Activated CD4-positive, alpha-beta T cell treated with anti-CD3 and anti-CD28 coated beads, Interleukin-2, Interleukin-6, amounts not matched to agents 100 ng/mL and 50 ng/mL, durations not matched to agents 16 hours and 8 hours (primary cell): ENCODE measurements at regions not wholly inside any gene's neighbourhood (a gene's known extent, or its start where the extent isn't known, plus 50 kb on each side); places are given as distances from the start of the nearest gene placed in this dataset.
"Not testable (repeated sequence)": the region's sequence is repeated elsewhere in the genome, so short reads cannot be mapped to it uniquely, and the experiment has no call there.

Experiments used
- DNase-seq: peaks from one replicate; pipeline ENCODE4 v3.0.0-alpha.2; 2020

- peak; percentile 47 for DNase-seq
Measured at GRCh38 chr3:177463863-177464262, 266.6 kb upstream of the TBL1XR1 start.

GRCh38 chr3:177464392-177465256 lies 267.3 kb upstream of the TBL1XR1 start:
- no peak for DNase-seq

- DNase-seq = no peak
Measured at GRCh38 chr3:177465257-177465642, 268.0 kb upstream of the TBL1XR1 start.

GRCh38 chr3:177466074-177466473 lies 268.8 kb upstream of the TBL1XR1 start:
- no peak for DNase-seq

DNA sequence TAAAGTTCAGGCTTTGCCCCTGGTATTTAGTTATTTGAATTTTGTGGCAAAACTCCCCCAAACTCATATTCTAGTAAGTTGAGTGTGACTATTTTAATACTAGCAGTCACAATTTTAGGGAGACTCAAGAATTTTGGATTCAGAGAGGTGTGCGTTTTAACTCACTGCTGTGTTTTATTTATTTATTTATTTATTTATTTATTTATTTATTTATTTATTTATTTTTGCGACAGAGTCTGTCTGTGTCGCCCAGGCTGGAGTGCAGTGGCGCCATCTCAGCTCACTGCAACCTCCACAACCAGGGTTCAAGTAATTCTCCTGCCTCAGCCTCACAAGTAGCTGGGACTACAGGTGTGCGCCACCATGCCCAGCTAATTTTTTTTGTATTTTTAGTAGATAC lies 269.3 kb upstream of the TBL1XR1 start:
- not testable (repeated sequence) for DNase-seq

- no peak for DNase-seq
Measured at GRCh38 chr3:177467247-177467985, 270.1 kb upstream of the TBL1XR1 start.

- DNase-seq = no peak
Measured at GRCh38 chr3:177468331-177468730, 271.0 kb upstream of the TBL1XR1 start.

DNA sequence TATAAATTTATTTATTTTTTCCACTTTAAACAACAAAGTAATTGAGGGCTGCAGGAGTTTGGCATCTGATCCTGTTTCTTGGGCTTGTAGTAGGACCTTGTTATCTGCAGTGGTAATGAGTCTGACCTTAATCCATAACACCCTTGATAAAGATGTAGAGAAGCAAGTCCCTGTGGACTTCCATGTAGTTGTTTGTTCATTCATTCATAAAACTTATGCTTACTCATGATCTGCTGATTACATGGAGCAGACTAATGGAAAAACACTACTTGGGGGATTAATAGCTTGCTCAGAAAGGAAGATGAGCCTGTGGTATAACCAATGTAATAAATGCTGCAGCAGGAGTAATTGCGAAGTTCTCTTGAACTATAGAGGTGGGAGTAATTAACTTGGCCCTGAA lies 271.5 kb upstream of the TBL1XR1 start:
- no peak for DNase-seq

GRCh38 chr3:177469216-177469615 lies 271.9 kb upstream of the TBL1XR1 start:
- no peak for DNase-seq

- DNase-seq = no peak
Measured at GRCh38 chr3:177470197-177470941, 273.1 kb upstream of the TBL1XR1 start.

DNA sequence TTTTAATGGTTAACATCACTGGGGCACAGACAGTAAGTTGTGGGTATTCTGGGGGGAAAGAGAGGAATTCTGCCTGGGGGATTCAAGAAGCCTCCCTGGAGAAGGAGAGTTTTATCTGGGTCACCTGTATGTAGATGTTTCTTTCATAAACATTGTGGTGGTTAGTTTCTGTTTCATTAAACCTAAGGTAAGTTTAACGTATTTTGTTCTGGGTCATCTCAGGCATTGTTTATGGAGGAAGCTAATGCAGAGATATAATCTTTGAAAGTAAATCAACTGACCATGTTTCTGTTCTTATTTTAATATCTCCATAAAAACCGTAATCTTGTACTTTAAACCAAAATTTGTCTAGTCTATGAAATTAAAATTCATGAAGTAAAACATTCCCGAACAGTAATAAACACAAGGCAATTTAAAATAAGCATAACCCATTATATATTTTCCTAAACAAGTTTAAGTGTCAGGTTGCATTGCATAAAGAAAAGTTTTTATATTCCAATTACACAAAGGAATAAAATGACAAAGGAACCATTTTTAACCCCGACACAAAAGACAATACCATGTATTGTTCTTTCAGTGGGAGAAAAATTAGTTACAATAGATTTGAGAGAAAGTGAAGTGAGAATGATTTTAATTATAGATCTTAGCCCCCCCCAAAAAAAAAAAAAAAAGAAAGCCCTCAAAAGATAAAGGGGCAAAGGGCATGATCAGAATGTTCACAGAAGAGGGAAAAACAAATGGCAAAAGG lies 274.6 kb upstream of the TBL1XR1 start:
- DNase-seq = no peak

- no peak for DNase-seq
Measured at GRCh38 chr3:177473184-177473583, 275.9 kb upstream of the TBL1XR1 start.

- no peak for DNase-seq
Measured at GRCh38 chr3:177473903-177474302, 276.6 kb upstream of the TBL1XR1 start.

- no peak for DNase-seq
Measured at GRCh38 chr3:177474652-177475355, 277.5 kb upstream of the TBL1XR1 start.

DNA sequence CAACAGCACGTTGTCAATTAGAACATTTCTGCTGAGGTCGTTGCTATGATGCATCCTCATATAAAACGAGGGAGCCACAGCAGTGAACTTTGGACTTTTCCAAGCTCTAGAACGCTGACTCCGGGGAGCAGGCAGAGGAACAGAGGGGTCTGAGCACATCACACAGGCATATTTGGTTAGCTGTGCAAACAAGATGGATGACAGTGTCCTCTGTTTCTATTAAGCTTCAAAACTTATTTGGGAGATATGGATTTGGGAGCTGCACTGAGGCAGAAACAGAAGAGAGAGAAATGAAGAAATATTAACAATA lies 278.0 kb upstream of the TBL1XR1 start:
- DNase-seq = no peak

DNA sequence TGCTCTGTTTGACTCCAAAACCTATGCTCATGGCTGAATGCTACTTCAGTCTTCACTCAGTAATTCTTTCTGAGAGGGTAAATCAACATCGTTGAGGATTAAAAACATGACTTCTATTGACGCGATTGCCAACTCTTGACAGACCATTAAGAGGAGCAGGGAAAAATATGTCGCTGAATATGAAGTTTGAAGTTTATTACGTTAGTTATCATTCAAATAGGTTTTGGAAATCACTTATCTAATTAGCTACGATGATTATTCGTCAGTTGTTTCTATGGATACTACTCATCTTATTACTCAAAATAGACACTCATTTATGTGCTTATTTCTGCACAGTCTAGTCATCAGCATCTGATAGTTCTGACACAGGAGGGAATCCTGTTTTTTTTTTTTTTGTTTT lies 279.2 kb upstream of the TBL1XR1 start:
- DNase-seq = no peak

DNA sequence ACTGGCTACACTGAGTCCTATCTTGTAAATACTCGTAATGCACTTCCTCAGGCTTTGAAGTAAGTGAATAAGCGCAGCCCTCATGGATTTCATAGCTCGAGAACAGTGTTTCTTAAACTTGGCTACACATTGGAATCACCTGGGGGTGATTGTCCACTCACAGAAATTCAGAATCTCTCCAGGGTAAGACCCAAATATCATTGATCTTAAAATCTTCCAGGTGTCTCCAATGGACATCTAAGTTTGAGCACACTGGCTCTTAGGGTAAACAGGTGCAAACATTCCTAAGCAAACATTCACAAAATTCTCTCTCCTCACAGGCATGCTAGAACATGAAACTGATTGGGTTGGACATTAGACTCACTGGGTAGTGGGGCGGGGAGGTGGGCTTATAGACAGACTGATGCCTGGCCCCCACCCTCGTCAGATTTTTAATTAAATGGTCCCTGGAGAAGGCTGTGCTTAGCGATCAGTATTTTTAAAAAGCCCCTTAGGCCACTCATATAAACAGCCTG lies 279.7 kb upstream of the TBL1XR1 start:
- no peak for DNase-seq

DNA sequence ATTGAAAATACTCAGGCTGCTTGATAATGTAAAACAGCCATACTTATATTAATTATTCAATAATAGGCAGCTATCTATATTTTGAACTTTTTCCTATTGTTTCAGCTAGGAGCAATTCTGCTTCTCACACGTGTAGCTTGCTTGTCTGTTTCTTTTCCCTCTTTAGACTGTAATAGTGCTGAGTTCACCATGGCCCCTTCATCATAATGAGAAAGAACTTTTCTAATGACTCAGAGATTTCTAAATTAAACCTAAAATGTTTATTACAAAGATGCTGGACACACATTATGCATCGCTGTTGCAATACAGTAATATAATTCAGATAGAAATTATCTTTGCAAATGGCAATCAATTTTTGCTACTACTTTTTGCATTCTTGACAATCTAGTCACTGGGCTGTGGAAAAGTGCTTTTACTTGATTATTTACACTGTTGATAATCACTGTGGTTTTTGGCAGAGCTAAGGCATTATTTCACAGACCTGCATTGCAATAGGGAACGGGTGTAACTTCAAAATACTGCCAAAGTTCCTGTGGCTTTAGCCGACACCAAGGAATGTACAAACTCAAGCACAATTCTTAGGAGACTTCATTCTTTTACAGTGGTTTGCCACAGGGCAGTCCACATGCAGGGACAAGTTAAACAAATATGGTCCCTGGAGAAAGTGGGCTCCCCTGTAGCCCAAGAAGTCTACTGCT lies 281.0 kb upstream of the TBL1XR1 start:
- no peak for DNase-seq

GRCh38 chr3:177479630-177480029 lies 282.3 kb upstream of the TBL1XR1 start:
- no peak for DNase-seq

- DNase-seq = no peak
Measured at GRCh38 chr3:177481329-177481728, 284.0 kb upstream of the TBL1XR1 start.

DNA sequence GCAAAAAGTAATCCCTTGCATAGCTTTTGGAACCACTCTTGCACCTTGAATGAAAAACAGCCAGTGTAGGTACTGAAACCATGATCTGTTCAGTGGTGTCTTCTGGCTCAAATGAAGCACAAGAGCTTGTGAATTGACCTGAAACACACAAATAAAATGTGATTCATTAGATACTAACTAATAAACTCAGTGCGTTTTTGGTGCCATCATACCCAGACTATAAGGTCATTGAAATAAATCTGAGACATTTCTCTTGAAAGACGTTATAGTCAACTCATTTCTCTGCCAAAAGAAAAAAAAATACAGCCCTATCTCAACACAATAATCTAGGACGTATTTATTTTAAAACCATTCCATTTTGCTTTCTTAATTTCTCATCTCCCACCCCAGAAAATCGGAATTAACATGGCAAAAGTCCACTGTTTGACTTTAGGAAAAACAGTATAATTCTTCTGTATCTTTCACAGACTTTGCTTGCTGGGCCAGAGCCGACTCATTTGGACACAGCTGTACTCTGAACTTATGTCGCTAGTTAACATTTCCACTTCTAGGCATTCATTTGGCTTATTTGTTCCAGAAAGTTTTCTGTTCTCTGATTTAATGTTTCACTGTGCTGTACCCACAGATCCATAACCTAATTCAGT lies 284.9 kb upstream of the TBL1XR1 start:
- DNase-seq = no peak
